A673 (cell line): ENCODE measurements at regions not wholly inside any gene's neighbourhood (a gene's known extent, or its start where the extent isn't known, plus 50 kb on each side); places are given as distances from the start of the nearest gene placed in this dataset.
"Not testable (repeated sequence)": the region's sequence is repeated elsewhere in the genome, so short reads cannot be mapped to it uniquely, and the experiment has no call there.

Experiments
- CTCF ChIP-seq: fragments of 300-800, 200-600 bp; sonication (generic); conservative IDR thresholded peaks from 2 replicates; pipeline ENCODE4 v1.5.1; 2017; ENCODE audit warnings: low read depth, mild to moderate bottlenecking, antibody characterized with exemption, low read length, moderate library complexity, mixed read lengths
- EZH2 ChIP-seq: fragments of 200-600 bp; sonication (generic); IDR thresholded peaks from 2 replicates; pipeline ENCODE4 v1.6.1; 2017; ENCODE audit warnings: borderline replicate concordance, low read depth, mild to moderate bottlenecking, mixed read lengths, antibody characterized with exemption, low read length; ENCODE audit not compliant: poor library complexity, severe bottlenecking

- TF ChIP-seq CTCF, EZH2: not testable (repeated sequence)
Observed at GRCh38 chr3:75502171-75502570, 162.0 kb upstream of the FRG2C start.
